IMR-90 (cell line): ENCODE measurements at regions not wholly inside any gene's neighbourhood (a gene's known extent, or its start where the extent isn't known, plus 50 kb on each side); places are given as distances from the start of the nearest gene placed in this dataset.

Experiments
- ATAC-seq: fragments of 200-7000 bp; cut with Tn5 transposase; 2 replicates; pipeline ENCODE4 v1.9.1; 2020; ENCODE audit warnings: low read depth, mild to moderate bottlenecking, moderate library complexity
- BruUV-seq: library from RNA; stranded (reverse); fragments of 400-500 nt; replicated peaks from 2 replicates; lab custom pipeline; 2021; lab: Mats Ljungman, UMichigan
- CTCF ChIA-PET: fragments of 300-600 bp; formaldehyde crosslinking; extraction: SDS; loops from one replicate; lab custom pipeline; 2021; ENCODE audit warnings: antibody characterized with exemption; lab: Yijun Ruan, JAX
- POLR2A ChIA-PET: fragments of 300-600 bp; sonication (Branson Sonifier 250); formaldehyde crosslinking; loops from one replicate; lab custom pipeline; 2022; ENCODE audit warnings: antibody characterized with exemption; ENCODE audit not compliant: unreplicated experiment; lab: Charles Lee
- DNase-seq: peaks from one replicate; pipeline ENCODE4 v3.0.0; 2013
- H2AFZ ChIP-seq: replicated peaks from 2 replicates; pipeline ENCODE3; 2013; ENCODE audit warnings: low read length, mild to moderate bottlenecking; ENCODE audit not compliant: poor library complexity
- H2AK5ac ChIP-seq: 2 replicates; pipeline ENCODE4 v1.6.1; 2013; ENCODE audit warnings: low read depth, low read length, inconsistent platforms
- H2AK9ac ChIP-seq: replicated peaks from 2 replicates; pipeline ENCODE3; 2013; ENCODE audit warnings: mild to moderate bottlenecking, low read depth, low read length, moderate library complexity; ENCODE audit not compliant: poor library complexity
- H2BK120ac ChIP-seq: 2 replicates; pipeline ENCODE4 v1.6.1; 2013; ENCODE audit warnings: low read depth, low read length, inconsistent platforms
- H2BK15ac ChIP-seq: 3 replicates; pipeline ENCODE4 v1.6.1; 2013; ENCODE audit warnings: low read depth, low read length, inconsistent platforms
- H2BK20ac ChIP-seq: 2 replicates; pipeline ENCODE4 v1.6.1; 2013; ENCODE audit warnings: low read depth, mild to moderate bottlenecking, inconsistent platforms, low read length, moderate library complexity
- H2BK5ac ChIP-seq: 2 replicates; pipeline ENCODE4 v1.6.1; 2013; ENCODE audit warnings: mild to moderate bottlenecking, low read depth, low read length, inconsistent platforms; ENCODE audit not compliant: poor library complexity, severe bottlenecking
- H3K14ac ChIP-seq: replicated peaks from 2 replicates; pipeline ENCODE4 v1.6.1; 2013; ENCODE audit warnings: low read depth, low read length, inconsistent platforms
- H3K18ac ChIP-seq: 2 replicates; pipeline ENCODE4 v1.6.1; 2013; ENCODE audit warnings: low read depth, low read length, control low read depth
- H3K23ac ChIP-seq: 2 replicates; pipeline ENCODE4 v1.6.1; 2013; ENCODE audit warnings: low read depth, low read length, inconsistent platforms
- H3K27ac ChIP-seq: 2 replicates; pipeline ENCODE4 v1.5.1; 2013; ENCODE audit warnings: mild to moderate bottlenecking, control low read depth, low read length; ENCODE audit not compliant: insufficient read depth
- H3K27me3 ChIP-seq: 2 replicates; pipeline ENCODE4 v1.6.1; 2013; ENCODE audit warnings: low read length; ENCODE audit not compliant: control insufficient read depth, insufficient read depth
- H3K36me3 ChIP-seq: 2 replicates; pipeline ENCODE4 v1.6.1; 2013; ENCODE audit warnings: low read length, mixed read lengths; ENCODE audit not compliant: control insufficient read depth, insufficient read depth
- H3K4ac ChIP-seq: 2 replicates; pipeline ENCODE4 v1.6.1; 2013; ENCODE audit warnings: low read depth, low read length, inconsistent platforms
- H3K4me1 ChIP-seq: 2 replicates; pipeline ENCODE4 v1.6.1; 2013; ENCODE audit warnings: low read length, mixed read lengths; ENCODE audit not compliant: control insufficient read depth, insufficient read depth
- H3K4me2 ChIP-seq: 2 replicates; pipeline ENCODE4 v1.6.1; 2013; ENCODE audit warnings: low read depth, mild to moderate bottlenecking, control low read depth, low read length, moderate library complexity
- H3K4me3 ChIP-seq: 2 replicates; pipeline ENCODE4 v1.5.1; 2013; ENCODE audit warnings: low read depth, mild to moderate bottlenecking, control low read depth, low read length, moderate library complexity; ENCODE audit not compliant: insufficient read depth
- H3K56ac ChIP-seq: 2 replicates; pipeline ENCODE4 v1.6.1; 2013; ENCODE audit warnings: low read length, inconsistent platforms; ENCODE audit not compliant: insufficient read depth; ENCODE audit errors: extremely low read depth
- H3K79me1 ChIP-seq, 2 experiments: 2 replicates each; pipeline ENCODE4 v1.6.1; 2013; ENCODE audit warnings: low read length in 2 of 2, inconsistent platforms in 1 of 2, low read depth in 1 of 2
- H3K9ac ChIP-seq: 2 replicates; pipeline ENCODE4 v1.6.1; 2013; ENCODE audit warnings: low read depth, low read length, control low read depth
- H3K9me1 ChIP-seq: 2 replicates; pipeline ENCODE4 v1.6.1; 2013; ENCODE audit warnings: low read length, inconsistent platforms; ENCODE audit not compliant: insufficient read depth
- H3K9me3 ChIP-seq: 2 replicates; pipeline ENCODE4 v1.6.1; 2013; ENCODE audit warnings: low read length; ENCODE audit not compliant: control insufficient read depth, insufficient read depth
- H4K20me1 ChIP-seq: 2 replicates; pipeline ENCODE4 v1.6.1; 2013; ENCODE audit warnings: low read length, inconsistent platforms; ENCODE audit not compliant: insufficient read depth
- H4K5ac ChIP-seq: 2 replicates; pipeline ENCODE4 v1.6.1; 2013; ENCODE audit warnings: mild to moderate bottlenecking, low read depth, low read length, control low read depth
- H4K8ac ChIP-seq, 2 experiments: 2 replicates each; pipeline ENCODE4 v1.6.1; 2013; ENCODE audit warnings: low read depth in 2 of 2, low read length in 2 of 2, control low read depth in 1 of 2, inconsistent platforms in 1 of 2
- H4K91ac ChIP-seq: 2 replicates; pipeline ENCODE4 v1.6.1; 2013; ENCODE audit warnings: low read depth, low read length, inconsistent platforms; ENCODE audit not compliant: insufficient read depth
- ELK1 ChIP-seq: fragments of 150-350 bp; IDR thresholded peaks from 2 replicates; pipeline ENCODE4 v1.6.1; 2016; ENCODE audit warnings: low read depth, mild to moderate bottlenecking, low read length, moderate library complexity, borderline replicate concordance
- MAFK ChIP-seq: IDR thresholded peaks from 2 replicates; pipeline ENCODE4 v1.6.1; 2012; ENCODE audit warnings: low read depth, low read length, improper control_type of control experiment
- RFX5 ChIP-seq: IDR thresholded peaks from 2 replicates; pipeline ENCODE4 v1.8.0; 2012; ENCODE audit warnings: low read depth, mild to moderate bottlenecking, low read length, moderate library complexity
- WGBS, 2 experiments: methylation state at CpG; one replicate each; pipeline versions ENCODE4 v1.1.5 to v1.1.7; 2013; ENCODE audit warnings: missing lambda C conversion rate in 2 of 2; ENCODE audit not compliant: insufficient read length in 1 of 2; ENCODE audit errors: extremely low coverage in 2 of 2; 5-methylcytosine and 5-hydroxymethylcytosine counted together
- dilution Hi-C: fragments of 300-500 bp; cut with HindIII; formaldehyde crosslinking; loops from one replicate; pipeline ENCODE4 v1.14.3; 2018; ENCODE audit warnings: low sequenced_read_pairs; ENCODE audit not compliant: unreplicated experiment
- in situ Hi-C: fragments of 300-500 bp; cut with MboI; formaldehyde crosslinking; loops from 3 replicates; pipeline ENCODE4 v1.14.3; 2019; ENCODE audit warnings: low sequenced_read_pairs, inconsistent platforms, mixed read lengths
- intact Hi-C: fragments of 100-400 bp; cut with micrococcal nuclease; formaldehyde crosslinking; loops from 2 replicates; pipeline ENCODE4 v1.10.0; 2022

GRCh38 chr6:71405416-71405815 lies 116.8 kb downstream of the OGFRL1 start:
- Histone ChIP-seq H3K27ac (no peak overlapping the region), H3K9me3 (no peaks in the 10 kb centered on the region), H3K4me3 (no peak overlapping the region), H3K4ac (peak overlapping the region; percentile 84), H2BK120ac (peak overlapping the region; percentile 73), H2BK20ac (peak overlapping the region; percentile 46), H4K8ac (peak overlapping the region in 1 of 2 experiments; percentile 75; a peak in 2 of 4 replicates), H4K5ac (peak overlapping the region; percentile 53; the same call in 1 of the 2 replicates), H3K79me1 (peaks cover 22 to 44% of the 10 kb centered on the region in 2 experiments; a peak in 3 of 4 replicates), H3K27me3 (no peaks in the 10 kb centered on the region), H2AK5ac (peak overlapping the region; percentile 57), H3K23ac (0 out of 2 replicates have a peak overlapping the region, but pooled peaks have one; percentile 60), H3K4me2 (no peak overlapping the region), H2BK15ac (peak overlapping the region; percentile 85; the same call in 1 of the 3 replicates), H4K91ac (peak overlapping the region; percentile 43), H2AFZ (no peak overlapping the region), H2AK9ac (no peak overlapping the region), H3K18ac (peak overlapping the region; percentile 46; the same call in 1 of the 2 replicates), H3K9me1 (peaks cover 10% of the 10 kb centered on the region), H3K36me3 (peaks cover 6% of the 10 kb centered on the region), H3K4me1 (peaks cover 16% of the 10 kb centered on the region), H4K20me1 (no peaks in the 10 kb centered on the region), H3K14ac (peak overlapping the region; percentile 33), H3K9ac (no peak overlapping the region), H2BK5ac (peak overlapping the region; percentile 64), H3K56ac (no peak overlapping the region)
- CTCF ChIA-PET = interaction anchor here (2.2 kb wide), 1 partner anchor 77 kb away, joined by 4 read pairs; no protein-coding TSS in a partner anchor
- intact Hi-C loops = no loop called here
- POLR2A ChIA-PET = interaction anchor here (1.2 kb wide), 1 partner anchor 84 kb away, joined by 3 read pairs; no protein-coding TSS in a partner anchor
- ATAC-seq (no peak), DNase-seq (no peak)
- WGBS, 2 experiments = no CpG with 5 or more reads among the region's 1 CpG
- in situ Hi-C loops = no loop called here
- TF ChIP-seq MAFK (peak; percentile 21; the same call in 1 of the 2 replicates), ELK1 (no peak), RFX5 (no peak)
- dilution Hi-C loops = no loop called here
- BruUV-seq = no TSS peak
